ENCODE measurements at regions not wholly inside any gene's neighbourhood (a gene's known extent, or its start where the extent isn't known, plus 50 kb on each side); places are given as distances from the start of the nearest gene placed in this dataset.

- intact Hi-C loops (cut with micrococcal nuclease) = loop anchor here (5.0 to 10.0 kb wide), 2 partner anchors 83 to 381 kb away; partner anchors contain the start of gene TMEM260
These were observed 85.4 kb upstream of the TMEM260 start for GRCh38 chr14:56494167-56494566.

GRCh38 chr14:56498112-56498511 lies 81.5 kb upstream of the TMEM260 start:
- intact Hi-C loops (cut with micrococcal nuclease) = loop anchor here (10.0 kb wide), 1 partner anchor 377 kb away; no protein-coding TSS in a partner anchor

GRCh38 chr14:56501909-56502530 lies 77.6 kb upstream of the TMEM260 start:
- intact Hi-C loops (cut with micrococcal nuclease) = no loop called here

- intact Hi-C loops (cut with micrococcal nuclease) = no loop called here
These were observed 74.2 kb upstream of the TMEM260 start for GRCh38 chr14:56505361-56505760.

GRCh38 chr14:56512521-56512920 lies 67.1 kb upstream of the TMEM260 start:
- intact Hi-C loops (cut with micrococcal nuclease) = no loop called here

GRCh38 chr14:56514663-56515371 lies 64.8 kb upstream of the TMEM260 start:
- intact Hi-C loops (cut with micrococcal nuclease) = no loop called here

- intact Hi-C loops (cut with micrococcal nuclease) = no loop called here
These were observed 63.9 kb upstream of the TMEM260 start for GRCh38 chr14:56515739-56516138.

GRCh38 chr14:56522403-56522802 lies 57.2 kb upstream of the TMEM260 start:
- intact Hi-C loops (cut with micrococcal nuclease) = no loop called here

- intact Hi-C loops (cut with micrococcal nuclease) = no loop called here
These were observed 54.5 kb upstream of the TMEM260 start for GRCh38 chr14:56524971-56525677.

GRCh38 chr14:56528927-56529326 lies 50.7 kb upstream of the TMEM260 start:
- intact Hi-C loops (cut with micrococcal nuclease) = no loop called here
